HEK293 (cell line): ENCODE measurements at regions not wholly inside any gene's neighbourhood (a gene's known extent, or its start where the extent isn't known, plus 50 kb on each side); places are given as distances from the start of the nearest gene placed in this dataset.

ENCODE experiments used
- CTCF ChIA-PET: fragments of 350-600 bp; formaldehyde crosslinking; extraction: SDS; loops from one replicate; lab custom pipeline; 2021; ENCODE audit warnings: antibody characterized with exemption; lab: Yijun Ruan, JAX
- POLR2A ChIA-PET: fragments of 300-600 bp; formaldehyde crosslinking; extraction: SDS; loops from one replicate; lab custom pipeline; 2020; ENCODE audit warnings: antibody characterized with exemption, inconsistent platforms; lab: Yijun Ruan, JAX
- H3K27ac ChIP-seq: fragments of 200-500 bp; sonication (Bioruptor generic); 2 replicates; pipeline ENCODE4 v1.5.1; 2014; ENCODE audit warnings: low read depth, low read length, control low read depth, inconsistent platforms; ENCODE audit errors: extremely low read depth
- H3K36me3 ChIP-seq, 2 experiments: fragments of 200-500 bp in 1 of 2; sonication (Bioruptor generic) in 1 of 2; 1 replicate in 1 of 2; 2 replicates in 1 of 2; pipeline ENCODE4 v1.5.1; 2014 to 2017; ENCODE audit warnings: inconsistent platforms in 2 of 2, low read length in 2 of 2; ENCODE audit not compliant: control insufficient read depth in 2 of 2, insufficient read depth in 1 of 2
- H3K4me1 ChIP-seq: fragments of 200-500 bp; sonication (Bioruptor generic); 2 replicates; pipeline ENCODE4 v1.5.1; 2014; ENCODE audit warnings: mild to moderate bottlenecking, low read length, inconsistent platforms; ENCODE audit not compliant: control insufficient read depth, insufficient read depth
- H3K4me3 ChIP-seq: 2 replicates; pipeline ENCODE4 v1.5.1; 2011; ENCODE audit warnings: low read depth, mild to moderate bottlenecking, control low read depth, low read length, moderate library complexity
- H3K9me3 ChIP-seq: fragments of 200-500 bp; sonication (Bioruptor generic); 2 replicates; pipeline ENCODE4 v1.5.1; 2014; ENCODE audit warnings: low read depth, low read length, inconsistent platforms; ENCODE audit not compliant: control insufficient read depth, insufficient read depth
- SP2 ChIP-seq: fragments of 450-650 bp; formaldehyde crosslinking; IDR thresholded peaks from 2 replicates; pipeline ENCODE4 v1.5.1; 2016; ENCODE audit warnings: missing biosample characterization, missing genetic modification characterization
- SP7 ChIP-seq: fragments of 450-650 bp; formaldehyde crosslinking; IDR thresholded peaks from 2 replicates; pipeline ENCODE4 v1.5.1; 2016; ENCODE audit warnings: missing biosample characterization, missing genetic modification characterization
- WT1 ChIP-seq: fragments of 450-650 bp; formaldehyde crosslinking; IDR thresholded peaks from 2 replicates; pipeline ENCODE4 v1.5.1; 2016; ENCODE audit warnings: missing biosample characterization, missing genetic modification characterization
- YY1 ChIP-seq: fragments of 450-650 bp; formaldehyde crosslinking; IDR thresholded peaks from 2 replicates; pipeline ENCODE4 v1.5.1; 2018; ENCODE audit warnings: missing biosample characterization, missing genetic modification characterization
- ZBTB21 ChIP-seq: fragments of 450-650 bp; formaldehyde crosslinking; IDR thresholded peaks from 2 replicates; pipeline ENCODE4 v1.5.1; 2017; ENCODE audit warnings: missing biosample characterization, missing genetic modification characterization
- ZBTB48 ChIP-seq: fragments of 450-650 bp; formaldehyde crosslinking; IDR thresholded peaks from 2 replicates; pipeline ENCODE4 v1.5.1; 2016; ENCODE audit warnings: missing biosample characterization, missing genetic modification characterization
- ZNF169 ChIP-seq: fragments of 450-650 bp; formaldehyde crosslinking; IDR thresholded peaks from 2 replicates; pipeline ENCODE4 v1.5.1; 2016; ENCODE audit warnings: missing biosample characterization, missing genetic modification characterization
- ZNF335 ChIP-seq: fragments of 450-650 bp; formaldehyde crosslinking; conservative IDR thresholded peaks from 2 replicates; pipeline ENCODE4 v1.5.1; 2016; ENCODE audit warnings: missing biosample characterization, missing genetic modification characterization
- ZNF501 ChIP-seq: fragments of 450-650 bp; formaldehyde crosslinking; IDR thresholded peaks from 2 replicates; pipeline ENCODE4 v1.5.1; 2016; ENCODE audit warnings: missing biosample characterization, missing genetic modification characterization
- ZNF530 ChIP-seq: fragments of 450-650 bp; formaldehyde crosslinking; IDR thresholded peaks from 2 replicates; pipeline ENCODE4 v1.5.1; 2016; ENCODE audit warnings: low read depth, missing biosample characterization, missing genetic modification characterization
- ZNF561 ChIP-seq: fragments of 450-650 bp; IDR thresholded peaks from 2 replicates; pipeline ENCODE4 v1.5.1; 2018; ENCODE audit warnings: missing biosample characterization, missing genetic modification characterization, borderline replicate concordance
- ZNF600 ChIP-seq: fragments of 450-650 bp; formaldehyde crosslinking; IDR thresholded peaks from 2 replicates; pipeline ENCODE4 v1.5.1; 2016; ENCODE audit warnings: missing biosample characterization, missing genetic modification characterization
- ZNF658 ChIP-seq: fragments of 450-650 bp; formaldehyde crosslinking; IDR thresholded peaks from 2 replicates; pipeline ENCODE4; 2016; ENCODE audit warnings: missing biosample characterization, missing genetic modification characterization
- ZNF747 ChIP-seq: fragments of 450-650 bp; formaldehyde crosslinking; IDR thresholded peaks from 2 replicates; pipeline ENCODE4 v1.5.1; 2016; ENCODE audit warnings: missing biosample characterization, missing genetic modification characterization
- ZNF76 ChIP-seq: fragments of 450-650 bp; formaldehyde crosslinking; IDR thresholded peaks from 2 replicates; pipeline ENCODE4; 2016; ENCODE audit warnings: low read depth, missing biosample characterization, missing genetic modification characterization, borderline replicate concordance
- ZSCAN16 ChIP-seq: fragments of 450-650 bp; formaldehyde crosslinking; IDR thresholded peaks from 2 replicates; pipeline ENCODE4 v1.5.1; 2016; ENCODE audit warnings: missing biosample characterization, missing genetic modification characterization
- TF ChIP-seq, protein P1 (sequence below): fragments of 450-650 bp; IDR thresholded peaks from 2 replicates; pipeline ENCODE4 v1.5.1; 2018; ENCODE audit warnings: missing biosample characterization, missing genetic modification characterization
- TF ChIP-seq, protein P2 (sequence below): fragments of 450-650 bp; formaldehyde crosslinking; IDR thresholded peaks from 2 replicates; pipeline ENCODE4 v1.5.1; 2016; ENCODE audit warnings: missing biosample characterization, missing genetic modification characterization
- TF ChIP-seq, protein P3 (sequence below): fragments of 450-650 bp; formaldehyde crosslinking; IDR thresholded peaks from 2 replicates; pipeline ENCODE4 v1.5.1; 2016; ENCODE audit warnings: missing biosample characterization, missing genetic modification characterization
- TF ChIP-seq, protein P4 (sequence below): fragments of 450-650 bp; formaldehyde crosslinking; IDR thresholded peaks from 2 replicates; pipeline ENCODE4 v1.5.1; 2016; ENCODE audit warnings: missing biosample characterization, missing genetic modification characterization, low read depth

DNA sequence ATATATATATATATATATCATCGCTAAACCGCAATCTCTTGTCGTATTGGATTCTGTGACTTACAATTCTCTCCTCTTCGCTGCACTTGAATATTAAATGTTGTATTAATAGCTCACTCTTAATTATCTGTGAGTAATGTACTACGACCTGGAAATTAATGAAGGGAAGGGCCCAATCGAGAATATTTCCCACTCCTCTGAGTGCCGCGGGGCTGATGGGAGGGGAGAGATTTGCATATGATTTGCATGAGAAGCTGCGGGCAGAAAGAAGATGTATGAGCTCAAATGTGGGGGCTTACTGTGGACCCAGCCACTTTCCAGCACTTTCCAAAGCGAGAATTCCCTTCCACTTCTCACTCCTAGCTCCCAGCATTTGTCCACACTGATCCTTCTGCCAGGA is 141.2 kb downstream of the MN1 start (continued):
- TF ChIP-seq, protein P1, sequence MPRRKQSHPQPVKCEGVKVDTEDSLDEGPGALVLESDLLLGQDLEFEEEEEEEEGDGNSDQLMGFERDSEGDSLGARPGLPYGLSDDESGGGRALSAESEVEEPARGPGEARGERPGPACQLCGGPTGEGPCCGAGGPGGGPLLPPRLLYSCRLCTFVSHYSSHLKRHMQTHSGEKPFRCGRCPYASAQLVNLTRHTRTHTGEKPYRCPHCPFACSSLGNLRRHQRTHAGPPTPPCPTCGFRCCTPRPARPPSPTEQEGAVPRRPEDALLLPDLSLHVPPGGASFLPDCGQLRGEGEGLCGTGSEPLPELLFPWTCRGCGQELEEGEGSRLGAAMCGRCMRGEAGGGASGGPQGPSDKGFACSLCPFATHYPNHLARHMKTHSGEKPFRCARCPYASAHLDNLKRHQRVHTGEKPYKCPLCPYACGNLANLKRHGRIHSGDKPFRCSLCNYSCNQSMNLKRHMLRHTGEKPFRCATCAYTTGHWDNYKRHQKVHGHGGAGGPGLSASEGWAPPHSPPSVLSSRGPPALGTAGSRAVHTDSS (tag by site-specific recombination) = no peak
- TF ChIP-seq SP2 (tag by site-specific recombination) (no peak), ZNF501 (tag by site-specific recombination) (no peak)
- TF ChIP-seq, all 188 proteins: peak for 0

DNA sequence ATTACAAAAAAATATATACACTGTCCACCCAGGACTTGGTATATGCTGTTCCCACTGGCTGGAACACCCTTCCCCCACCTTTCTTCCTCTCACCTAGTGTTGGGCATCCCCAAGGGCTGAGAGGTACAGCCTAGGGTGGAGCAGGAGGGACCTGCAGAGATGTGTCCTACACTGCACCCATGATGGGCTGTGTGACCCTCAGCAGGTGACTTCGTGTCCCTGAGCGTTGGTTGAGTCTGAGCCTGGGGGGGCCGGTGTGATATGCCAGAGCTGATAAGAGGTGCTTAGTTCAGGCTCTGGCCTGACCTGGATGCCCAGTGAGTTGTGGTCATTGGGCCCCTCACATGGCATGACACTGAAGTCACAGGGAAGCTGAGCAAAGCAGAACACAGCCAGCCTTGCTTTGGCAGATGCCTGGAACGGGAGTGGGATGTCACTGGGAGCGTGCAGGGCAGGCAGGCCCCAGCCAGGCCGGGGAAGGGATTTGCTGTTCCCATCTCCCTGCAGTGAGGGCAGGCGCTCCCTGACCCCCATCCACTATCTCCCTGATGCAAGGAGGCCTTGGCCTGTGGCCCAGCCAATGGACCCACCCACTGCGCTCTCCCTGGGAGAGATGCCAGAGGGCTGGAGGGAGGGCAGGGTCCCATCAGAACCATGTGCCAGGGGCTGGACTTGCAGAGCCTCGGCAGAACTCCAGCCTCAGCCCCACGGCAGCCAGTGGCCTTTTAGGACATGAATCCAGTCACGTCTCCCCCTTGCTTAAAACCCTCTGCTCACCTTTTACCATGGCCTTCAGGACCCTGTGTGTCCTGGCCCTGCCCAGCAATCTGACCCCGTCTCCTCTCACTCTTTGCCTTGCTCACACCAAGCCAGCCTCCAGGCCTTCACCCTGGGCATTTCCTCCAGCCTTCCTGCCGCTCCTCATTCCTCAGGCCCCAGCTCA is 138.9 kb downstream of the MN1 start:
- Histone ChIP-seq H3K36me3 (no peaks in the 10 kb centered on the region), H3K4me3 (no peak overlapping the region), H3K27ac (no peak overlapping the region), H3K9me3 (no peaks in the 10 kb centered on the region), H3K4me1 (peaks cover 3% of the 10 kb centered on the region)
- CTCF ChIA-PET = no interaction called here
- TF ChIP-seq ZNF335 (tag by site-specific recombination) (no peak), ZNF747 (no peak), ZBTB48 (tag by site-specific recombination) (peak; percentile 24; the same call in 1 of the 2 replicates), WT1 (tag by site-specific recombination) (no peak), SP7 (no peak), ZNF76 (no peak), ZSCAN16 (tag by site-specific recombination) (no peak)
- TF ChIP-seq, protein P2, sequence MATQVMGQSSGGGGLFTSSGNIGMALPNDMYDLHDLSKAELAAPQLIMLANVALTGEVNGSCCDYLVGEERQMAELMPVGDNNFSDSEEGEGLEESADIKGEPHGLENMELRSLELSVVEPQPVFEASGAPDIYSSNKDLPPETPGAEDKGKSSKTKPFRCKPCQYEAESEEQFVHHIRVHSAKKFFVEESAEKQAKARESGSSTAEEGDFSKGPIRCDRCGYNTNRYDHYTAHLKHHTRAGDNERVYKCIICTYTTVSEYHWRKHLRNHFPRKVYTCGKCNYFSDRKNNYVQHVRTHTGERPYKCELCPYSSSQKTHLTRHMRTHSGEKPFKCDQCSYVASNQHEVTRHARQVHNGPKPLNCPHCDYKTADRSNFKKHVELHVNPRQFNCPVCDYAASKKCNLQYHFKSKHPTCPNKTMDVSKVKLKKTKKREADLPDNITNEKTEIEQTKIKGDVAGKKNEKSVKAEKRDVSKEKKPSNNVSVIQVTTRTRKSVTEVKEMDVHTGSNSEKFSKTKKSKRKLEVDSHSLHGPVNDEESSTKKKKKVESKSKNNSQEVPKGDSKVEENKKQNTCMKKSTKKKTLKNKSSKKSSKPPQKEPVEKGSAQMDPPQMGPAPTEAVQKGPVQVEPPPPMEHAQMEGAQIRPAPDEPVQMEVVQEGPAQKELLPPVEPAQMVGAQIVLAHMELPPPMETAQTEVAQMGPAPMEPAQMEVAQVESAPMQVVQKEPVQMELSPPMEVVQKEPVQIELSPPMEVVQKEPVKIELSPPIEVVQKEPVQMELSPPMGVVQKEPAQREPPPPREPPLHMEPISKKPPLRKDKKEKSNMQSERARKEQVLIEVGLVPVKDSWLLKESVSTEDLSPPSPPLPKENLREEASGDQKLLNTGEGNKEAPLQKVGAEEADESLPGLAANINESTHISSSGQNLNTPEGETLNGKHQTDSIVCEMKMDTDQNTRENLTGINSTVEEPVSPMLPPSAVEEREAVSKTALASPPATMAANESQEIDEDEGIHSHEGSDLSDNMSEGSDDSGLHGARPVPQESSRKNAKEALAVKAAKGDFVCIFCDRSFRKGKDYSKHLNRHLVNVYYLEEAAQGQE (tag by site-specific recombination) = no peak
- POLR2A ChIA-PET = interaction anchor here (0.7 kb wide), 1 partner anchor 105 kb away, joined by 3 read pairs; no protein-coding TSS in a partner anchor

DNA sequence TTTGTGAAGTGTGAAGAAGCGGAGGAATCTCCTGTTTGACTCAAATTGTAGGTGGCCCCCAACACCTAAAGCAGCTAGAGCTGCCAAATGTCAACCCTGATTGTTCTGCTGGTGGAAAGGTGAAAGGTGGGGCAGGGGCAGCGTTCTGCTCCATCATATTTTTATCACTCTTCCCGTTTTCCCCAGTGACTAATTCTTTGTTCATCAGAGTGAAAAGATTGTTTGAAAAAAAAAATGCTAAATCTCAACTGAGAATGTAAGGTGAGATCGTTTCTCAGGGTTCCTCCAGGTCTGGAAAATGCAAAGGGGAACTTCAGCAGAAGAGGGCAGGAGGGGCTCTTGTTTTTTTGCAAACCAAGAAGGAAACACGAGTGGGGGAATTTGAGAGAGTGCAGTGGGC is 137.7 kb downstream of the MN1 start:
- H3K4me1 ChIP-seq = peaks cover 3% of the 10 kb centered on the region
- H3K4me3 ChIP-seq = no peak overlapping the region
- no peaks in the 10 kb centered on the region for H3K36me3 ChIP-seq
- CTCF ChIA-PET = no interaction called here
- no peaks in the 10 kb centered on the region for H3K9me3 ChIP-seq
- POLR2A ChIA-PET = no interaction called here
- no peak overlapping the region for H3K27ac ChIP-seq
- TF ChIP-seq, protein P3, sequence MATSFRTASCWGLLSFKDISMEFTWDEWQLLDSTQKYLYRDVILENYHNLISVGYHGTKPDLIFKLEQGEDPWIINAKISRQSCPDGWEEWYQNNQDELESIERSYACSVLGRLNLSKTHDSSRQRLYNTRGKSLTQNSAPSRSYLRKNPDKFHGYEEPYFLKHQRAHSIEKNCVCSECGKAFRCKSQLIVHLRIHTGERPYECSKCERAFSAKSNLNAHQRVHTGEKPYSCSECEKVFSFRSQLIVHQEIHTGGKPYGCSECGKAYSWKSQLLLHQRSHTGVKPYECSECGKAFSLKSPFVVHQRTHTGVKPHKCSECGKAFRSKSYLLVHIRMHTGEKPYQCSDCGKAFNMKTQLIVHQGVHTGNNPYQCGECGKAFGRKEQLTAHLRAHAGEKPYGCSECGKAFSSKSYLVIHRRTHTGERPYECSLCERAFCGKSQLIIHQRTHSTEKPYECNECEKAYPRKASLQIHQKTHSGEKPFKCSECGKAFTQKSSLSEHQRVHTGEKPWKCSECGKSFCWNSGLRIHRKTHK (tag by site-specific recombination) = no peak
- TF ChIP-seq ZNF600 (tag by site-specific recombination) (no peak), ZBTB21 (tag by site-specific recombination) (no peak), ZNF530 (tag by site-specific recombination) (no peak), ZNF561 (tag by site-specific recombination) (no peak), ZBTB48 (tag by site-specific recombination) (no peak), ZNF658 (tag by site-specific recombination) (no peak), ZNF169 (no peak), YY1 (no peak)
- TF ChIP-seq, protein P4, sequence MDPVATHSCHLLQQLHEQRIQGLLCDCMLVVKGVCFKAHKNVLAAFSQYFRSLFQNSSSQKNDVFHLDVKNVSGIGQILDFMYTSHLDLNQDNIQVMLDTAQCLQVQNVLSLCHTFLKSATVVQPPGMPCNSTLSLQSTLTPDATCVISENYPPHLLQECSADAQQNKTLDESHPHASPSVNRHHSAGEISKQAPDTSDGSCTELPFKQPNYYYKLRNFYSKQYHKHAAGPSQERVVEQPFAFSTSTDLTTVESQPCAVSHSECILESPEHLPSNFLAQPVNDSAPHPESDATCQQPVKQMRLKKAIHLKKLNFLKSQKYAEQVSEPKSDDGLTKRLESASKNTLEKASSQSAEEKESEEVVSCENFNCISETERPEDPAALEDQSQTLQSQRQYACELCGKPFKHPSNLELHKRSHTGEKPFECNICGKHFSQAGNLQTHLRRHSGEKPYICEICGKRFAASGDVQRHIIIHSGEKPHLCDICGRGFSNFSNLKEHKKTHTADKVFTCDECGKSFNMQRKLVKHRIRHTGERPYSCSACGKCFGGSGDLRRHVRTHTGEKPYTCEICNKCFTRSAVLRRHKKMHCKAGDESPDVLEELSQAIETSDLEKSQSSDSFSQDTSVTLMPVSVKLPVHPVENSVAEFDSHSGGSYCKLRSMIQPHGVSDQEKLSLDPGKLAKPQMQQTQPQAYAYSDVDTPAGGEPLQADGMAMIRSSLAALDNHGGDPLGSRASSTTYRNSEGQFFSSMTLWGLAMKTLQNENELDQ = no peak
- TF ChIP-seq, all 188 proteins: peak for 0
